ENCODE measurements at regions not wholly inside any gene's neighbourhood (a gene's known extent, or its start where the extent isn't known, plus 50 kb on each side); places are given as distances from the start of the nearest gene placed in this dataset.

DNA sequence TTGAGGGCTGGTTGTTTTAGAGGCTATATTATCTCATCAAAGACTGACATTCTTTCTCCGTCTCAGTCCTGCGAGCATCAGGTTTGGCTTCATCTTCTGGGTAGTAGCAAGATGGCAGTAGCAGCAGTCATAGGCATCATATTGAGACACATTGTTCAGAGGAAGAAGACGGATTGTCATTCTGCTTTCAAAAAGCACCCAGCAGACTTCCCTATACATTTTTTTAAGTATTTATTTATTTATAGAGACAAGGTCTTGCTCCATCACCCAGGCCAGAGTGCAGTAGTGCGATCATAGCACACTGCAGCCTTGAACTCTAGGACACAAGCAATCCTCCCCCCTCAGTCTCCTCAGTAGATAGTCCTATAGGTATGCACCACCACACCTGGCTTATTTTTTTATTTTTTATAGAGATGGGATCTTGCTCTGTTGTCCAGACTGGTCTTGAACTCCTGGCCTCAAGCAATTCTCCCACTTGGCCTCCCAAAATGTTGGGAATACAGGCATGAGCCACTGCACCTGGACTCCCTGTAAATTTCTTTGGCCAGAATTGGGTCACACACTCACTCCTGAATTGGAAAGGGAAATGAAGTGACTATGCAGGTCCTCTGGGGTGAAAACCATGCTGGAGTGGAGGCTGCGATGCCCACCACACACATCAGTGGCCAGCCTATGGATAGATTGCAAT is 125.4 kb downstream of the SLC38A6 start:
- no peak for DNase-seq

DNA sequence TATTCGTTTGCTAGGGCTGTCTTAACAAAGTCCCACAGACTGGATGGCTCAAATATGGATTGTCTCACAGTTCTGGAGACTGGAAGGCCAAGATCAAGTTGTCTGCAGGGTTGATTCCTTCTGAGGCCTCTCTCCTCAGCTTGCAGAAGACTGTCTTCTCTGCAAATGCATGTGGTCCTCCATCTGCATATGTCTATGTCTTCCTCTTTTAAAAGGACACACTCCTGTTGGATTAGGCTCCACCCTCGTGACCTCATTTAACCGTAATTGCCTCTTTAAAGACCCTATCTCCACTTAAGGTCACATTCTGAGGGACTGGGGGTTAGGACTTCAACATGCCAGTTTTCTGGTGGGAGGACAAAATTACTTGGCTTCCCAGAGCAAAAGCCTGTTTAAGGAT is 123.3 kb downstream of the SLC38A6 start:
- no peak for DNase-seq

DNA sequence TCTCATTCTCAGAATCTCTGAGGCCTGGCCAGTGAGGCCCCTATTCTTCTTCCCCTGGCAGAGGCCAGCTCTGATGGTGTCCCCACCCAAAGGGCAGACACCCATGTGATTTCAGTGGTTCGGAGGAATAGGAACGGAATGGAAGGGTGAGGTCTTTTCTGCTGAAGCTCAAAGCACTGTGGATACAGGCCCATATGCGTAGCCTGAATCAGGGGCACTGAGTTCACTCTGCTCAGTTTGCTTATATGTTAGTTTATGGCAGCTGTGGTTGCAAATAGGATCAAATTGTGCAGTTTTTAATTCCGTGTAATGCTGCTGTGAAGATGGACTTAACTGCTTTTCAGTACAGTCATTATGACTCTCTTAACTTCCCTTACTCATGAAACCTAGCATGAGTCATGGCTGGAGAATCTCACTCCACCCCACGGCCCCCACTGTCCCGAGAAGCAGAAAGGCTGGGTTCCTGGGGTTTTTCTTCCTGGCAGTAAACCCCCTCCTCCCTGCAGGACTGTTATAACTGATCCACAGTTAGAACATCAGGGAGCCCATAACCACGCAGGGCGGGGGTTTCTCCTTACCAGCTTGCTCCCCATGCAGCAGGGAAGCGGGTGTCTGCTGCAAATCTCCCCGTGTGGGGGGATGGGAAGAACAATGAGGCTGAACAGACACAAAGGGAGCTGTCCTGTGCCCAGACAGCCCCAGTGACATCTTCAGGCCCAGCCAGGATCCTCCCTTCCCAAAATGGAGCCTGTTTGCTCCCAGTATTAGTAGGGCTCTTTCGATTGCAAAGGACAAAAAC is 122.7 kb downstream of the SLC38A6 start:
- DNase-seq = peak; percentile 57

DNA sequence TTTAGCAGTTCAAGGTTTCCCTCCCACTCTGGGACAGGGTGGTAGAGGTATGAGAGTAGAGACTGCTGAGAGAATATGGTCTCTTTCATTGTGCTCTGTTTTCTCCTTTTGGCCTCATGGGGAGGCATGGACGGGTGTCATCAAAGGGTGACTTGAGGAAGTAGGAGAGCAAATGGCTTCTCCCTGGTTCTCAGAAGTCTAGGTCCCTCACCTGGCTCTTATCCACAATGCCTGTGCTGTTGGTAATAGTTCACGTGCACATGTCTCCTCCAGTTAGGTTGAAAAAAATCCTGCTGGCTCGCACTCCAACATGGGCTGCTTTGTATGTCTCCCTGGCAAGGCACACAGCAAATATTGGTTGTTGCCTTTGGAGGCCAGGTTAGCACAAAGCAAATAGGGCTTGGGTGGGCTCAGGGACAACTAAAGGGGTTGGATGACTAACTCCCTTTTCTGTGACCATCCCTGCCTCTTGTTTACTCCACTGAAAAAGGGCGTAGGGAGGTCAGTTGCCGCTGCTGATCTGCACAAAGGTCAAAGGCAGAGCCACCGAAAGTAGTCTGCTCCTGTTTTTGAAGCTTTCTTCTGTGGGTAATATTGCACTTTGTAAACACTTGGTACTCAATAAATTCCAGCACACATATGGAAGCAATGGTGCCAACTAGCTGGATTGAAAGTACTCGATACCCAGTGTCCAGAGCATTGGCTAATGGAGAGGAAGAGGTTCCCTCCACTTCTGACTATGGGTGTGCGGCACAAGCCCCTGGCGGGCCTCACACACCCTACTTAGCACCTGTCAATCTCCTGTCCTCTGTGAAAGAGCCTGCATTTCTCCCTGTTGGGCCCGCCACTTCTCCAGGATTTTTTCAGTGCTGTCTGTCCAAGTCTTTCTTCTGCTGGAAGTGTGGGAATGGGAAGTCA is 121.8 kb downstream of the SLC38A6 start:
- no peak for DNase-seq
